ENCODE measurements at regions not wholly inside any gene's neighbourhood (a gene's known extent, or its start where the extent isn't known, plus 50 kb on each side); places are given as distances from the start of the nearest gene placed in this dataset.

DNA sequence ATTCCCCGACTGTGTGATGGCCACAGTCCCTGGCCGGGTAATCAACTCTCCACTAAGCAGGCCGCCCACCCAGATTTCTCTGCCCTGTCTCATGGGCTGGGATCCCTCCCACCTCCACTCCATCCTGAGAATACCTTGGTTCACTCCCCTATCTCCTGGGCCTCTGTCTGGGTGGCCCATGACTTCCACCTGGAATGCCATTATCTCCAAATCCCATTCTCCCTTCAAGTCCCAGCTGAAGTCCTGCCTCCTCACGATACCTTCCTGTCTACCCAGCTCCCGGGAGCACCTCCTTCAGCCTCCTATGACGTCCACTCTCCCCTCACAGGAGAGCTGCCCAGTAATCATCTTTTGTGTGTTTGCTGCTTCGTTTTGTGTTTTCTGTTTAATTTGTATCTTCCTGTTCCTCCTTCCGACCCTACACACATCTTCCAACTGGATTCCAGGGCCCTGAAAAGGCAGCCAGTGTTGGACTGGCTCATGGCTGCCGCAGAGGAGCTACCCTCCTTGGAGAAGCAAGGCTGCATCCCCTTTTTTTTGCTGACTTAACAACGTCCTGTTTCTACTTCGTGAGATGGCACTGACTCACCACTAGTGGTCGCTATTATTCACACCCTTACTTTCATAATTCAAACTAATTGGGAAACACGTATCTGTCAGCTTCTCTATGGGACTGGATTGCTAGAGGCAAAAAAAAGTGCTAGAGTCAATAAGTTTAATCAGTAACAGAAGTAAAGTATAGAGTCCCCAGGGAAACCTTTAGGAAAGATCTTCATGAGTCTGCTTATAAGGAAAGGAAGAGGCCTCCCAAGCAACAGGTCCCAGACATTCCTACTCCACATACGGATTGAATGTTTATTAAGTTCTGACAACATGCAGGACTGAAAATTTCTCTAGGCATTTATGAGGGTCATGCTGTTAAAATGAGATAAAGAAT is 171.9 kb upstream of the GATA6 start:
- no peak for DNase-seq

DNA sequence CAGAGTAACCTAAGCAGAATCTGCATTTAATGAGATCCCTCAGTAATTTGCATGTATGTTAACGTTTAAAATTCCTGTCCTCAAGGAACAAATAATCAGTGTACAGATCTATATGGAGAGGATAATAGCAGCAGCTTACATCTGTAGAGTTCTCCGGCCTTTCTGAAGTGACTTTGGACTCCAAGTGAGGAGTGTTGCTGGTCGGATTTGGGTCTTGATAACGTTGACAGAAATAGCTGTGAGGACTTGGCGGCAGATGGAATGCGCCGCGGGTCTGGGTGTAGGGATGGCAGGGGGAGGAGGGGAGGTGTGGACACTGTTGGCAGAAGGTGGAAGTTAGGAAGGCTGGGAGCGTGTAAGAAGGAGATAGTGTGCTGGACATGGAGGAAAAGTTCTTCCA is 170.9 kb upstream of the GATA6 start:
- DNase-seq: no peak

DNA sequence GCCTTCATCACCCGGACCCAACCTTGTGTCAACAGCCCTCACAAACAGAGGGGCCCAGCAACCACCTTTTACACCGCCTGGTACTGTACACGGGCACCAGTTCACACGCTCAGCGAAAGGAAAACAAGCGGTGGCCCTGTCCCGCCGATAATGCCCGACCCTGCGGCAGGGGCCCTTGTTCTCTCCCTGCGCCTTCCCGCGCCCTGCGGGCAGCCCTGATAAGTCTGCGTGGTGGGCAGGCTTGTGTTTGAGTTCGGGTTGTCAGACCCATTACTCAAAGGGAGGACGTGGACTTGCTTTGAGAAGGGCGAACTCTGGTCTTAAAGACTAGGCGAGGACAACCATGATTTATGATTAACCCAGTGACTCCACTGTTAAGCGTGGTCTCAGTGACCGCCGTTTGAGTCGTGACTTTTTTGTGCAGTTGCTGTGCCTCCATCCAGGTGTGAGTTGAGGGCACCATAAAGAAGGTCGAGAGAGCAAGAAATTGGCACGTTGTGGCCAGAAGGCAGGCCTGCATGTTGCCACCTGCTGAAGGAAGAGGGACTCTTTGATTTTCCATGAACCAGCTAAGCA is 167.4 kb upstream of the GATA6 start:
- no peak for DNase-seq

DNA sequence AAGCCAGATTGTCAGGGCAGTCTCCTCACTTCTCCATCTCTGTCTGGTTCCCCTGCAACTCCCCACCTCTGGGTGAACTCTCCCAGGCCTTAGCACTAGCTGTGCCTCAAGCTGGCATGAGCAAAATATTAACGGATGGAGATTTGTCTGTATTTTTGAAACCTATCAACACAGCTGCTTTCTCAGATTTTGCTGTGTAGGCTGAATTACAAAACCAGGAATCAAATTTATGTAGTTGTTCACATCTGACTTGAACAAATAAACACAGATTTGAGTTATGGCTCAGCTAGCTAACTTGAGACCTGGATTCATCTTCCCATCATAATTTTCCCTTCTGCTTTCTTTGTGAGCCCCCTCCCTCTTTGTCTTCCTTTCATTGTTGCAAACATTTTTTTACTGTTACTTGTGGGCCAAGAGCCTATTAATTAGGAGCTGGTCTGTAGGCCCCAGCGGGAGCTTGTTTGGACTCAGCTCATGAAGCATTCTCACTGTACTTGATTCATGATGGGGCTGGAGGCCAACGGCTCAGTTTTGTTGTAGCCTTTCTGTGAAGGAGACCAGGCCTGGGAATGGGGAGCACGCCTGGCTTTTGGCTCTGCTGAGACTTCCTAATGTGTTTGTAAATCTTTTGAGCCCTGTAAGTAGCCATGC is 164.1 kb upstream of the GATA6 start:
- DNase-seq: no peak

DNA sequence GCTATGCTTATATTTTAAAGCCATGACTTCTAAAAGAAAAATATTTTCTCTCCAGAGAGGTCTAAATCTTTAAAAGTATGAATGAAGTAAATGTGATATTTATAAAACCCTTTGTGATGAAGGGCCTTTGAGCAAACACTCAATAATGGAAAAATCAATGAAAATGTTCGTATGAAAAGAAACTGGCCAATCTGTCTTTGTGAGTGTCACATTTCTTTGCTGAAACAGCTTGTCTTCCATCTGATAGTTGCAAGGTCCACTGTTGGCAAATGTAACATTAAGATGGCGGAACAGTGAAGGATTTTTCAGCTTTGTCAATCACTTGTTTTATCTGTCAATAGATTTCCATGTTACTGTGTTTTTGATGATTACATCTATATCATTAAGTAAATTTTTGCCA is 162.9 kb upstream of the GATA6 start:
- DNase-seq: no peak

DNA sequence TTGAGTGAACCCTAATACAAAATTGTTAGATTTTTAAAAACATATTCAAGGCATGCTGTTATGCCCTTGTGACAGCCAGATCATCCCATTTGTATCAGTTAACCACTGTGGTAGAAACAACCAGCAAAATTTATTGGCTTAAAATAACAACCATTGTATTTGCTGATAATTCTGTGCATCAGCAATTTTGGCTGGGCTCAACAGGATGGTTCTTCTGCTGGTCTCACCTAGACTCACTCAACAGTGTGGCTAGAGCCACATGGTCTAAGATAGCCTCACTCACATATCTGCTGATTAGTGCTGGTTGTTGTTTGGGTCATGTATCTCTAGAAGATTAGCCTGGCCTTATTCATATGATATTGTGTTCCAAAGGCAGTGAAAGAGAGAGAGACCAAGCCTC is 160.1 kb upstream of the GATA6 start:
- no peak for DNase-seq

DNA sequence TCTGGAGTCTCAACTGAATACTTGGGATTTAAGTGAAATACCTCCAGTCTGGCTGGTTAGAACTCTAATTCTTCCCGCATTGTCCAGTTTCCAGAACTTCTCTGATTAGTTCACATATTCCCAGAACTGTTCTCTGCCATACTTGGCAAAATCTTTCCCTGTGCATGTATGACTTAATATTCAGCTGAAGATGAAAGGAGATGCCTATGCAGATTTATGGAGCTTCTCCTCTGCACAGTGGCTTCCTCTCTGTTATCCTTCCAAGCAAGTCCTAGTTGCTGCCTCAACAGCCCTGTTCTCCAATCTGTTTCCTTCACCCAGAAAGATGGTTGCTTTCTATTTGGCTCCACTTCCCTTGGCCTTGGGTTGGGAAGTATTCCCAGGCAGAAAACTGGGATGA is 155.4 kb upstream of the GATA6 start:
- no peak for DNase-seq

DNA sequence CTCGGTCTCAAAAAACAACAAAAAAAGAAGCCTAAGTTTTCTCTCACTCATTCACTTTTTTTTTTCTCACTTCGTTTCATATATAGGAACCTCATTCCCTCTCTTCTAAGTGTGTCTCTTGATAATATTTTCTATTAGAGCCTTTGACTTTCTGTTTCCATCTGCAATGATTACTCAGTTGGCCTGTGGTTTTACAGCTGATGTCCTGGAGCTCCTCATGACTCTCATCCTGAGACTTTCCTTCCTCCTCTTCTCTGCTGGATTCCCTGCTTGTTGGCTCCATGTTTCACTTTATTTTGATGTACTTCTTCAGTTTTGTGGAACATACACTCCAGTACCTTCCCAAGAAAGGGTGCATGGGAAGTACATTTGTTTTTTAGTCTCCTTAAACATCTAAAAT is 154.2 kb upstream of the GATA6 start:
- DNase-seq: no peak

DNA sequence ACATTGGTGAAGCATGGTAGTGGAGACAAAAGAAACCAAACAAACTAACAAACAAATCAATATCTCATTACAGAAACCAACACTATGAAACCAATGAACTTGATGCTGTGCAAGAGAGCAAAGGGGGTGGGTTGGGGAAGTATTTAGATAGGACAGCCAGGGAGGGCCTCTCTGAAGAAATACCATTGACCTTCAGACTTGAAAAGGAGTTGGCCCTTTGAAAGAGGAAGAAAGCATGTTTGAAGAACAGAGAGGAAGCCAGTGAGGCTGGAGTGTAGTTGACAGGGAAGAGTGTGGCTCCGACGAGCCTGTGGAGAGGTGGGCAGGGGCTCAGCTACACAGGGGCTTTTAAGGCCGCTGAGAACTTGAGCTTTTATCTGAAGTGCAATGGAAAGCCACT is 151.0 kb upstream of the GATA6 start:
- no peak for DNase-seq

DNA sequence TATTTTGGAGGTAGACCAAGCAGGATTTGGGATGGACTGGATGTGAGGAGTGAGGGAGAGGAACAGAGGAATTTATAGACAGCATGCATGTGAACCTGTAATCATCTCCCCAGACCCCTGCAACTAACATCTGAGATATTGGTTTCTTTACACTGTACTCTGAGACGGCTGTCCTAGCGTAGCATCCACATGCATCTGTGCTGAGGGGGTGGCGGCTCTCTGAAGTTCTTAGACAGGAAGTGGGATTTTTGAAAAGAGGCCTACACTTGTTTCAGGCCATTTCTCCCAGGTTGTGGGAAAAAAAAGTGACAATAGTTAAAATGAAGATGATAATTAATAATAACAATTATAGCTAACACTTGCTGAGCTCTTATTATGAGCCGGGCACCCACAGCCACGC is 150.2 kb upstream of the GATA6 start:
- DNase-seq: no peak

DNA sequence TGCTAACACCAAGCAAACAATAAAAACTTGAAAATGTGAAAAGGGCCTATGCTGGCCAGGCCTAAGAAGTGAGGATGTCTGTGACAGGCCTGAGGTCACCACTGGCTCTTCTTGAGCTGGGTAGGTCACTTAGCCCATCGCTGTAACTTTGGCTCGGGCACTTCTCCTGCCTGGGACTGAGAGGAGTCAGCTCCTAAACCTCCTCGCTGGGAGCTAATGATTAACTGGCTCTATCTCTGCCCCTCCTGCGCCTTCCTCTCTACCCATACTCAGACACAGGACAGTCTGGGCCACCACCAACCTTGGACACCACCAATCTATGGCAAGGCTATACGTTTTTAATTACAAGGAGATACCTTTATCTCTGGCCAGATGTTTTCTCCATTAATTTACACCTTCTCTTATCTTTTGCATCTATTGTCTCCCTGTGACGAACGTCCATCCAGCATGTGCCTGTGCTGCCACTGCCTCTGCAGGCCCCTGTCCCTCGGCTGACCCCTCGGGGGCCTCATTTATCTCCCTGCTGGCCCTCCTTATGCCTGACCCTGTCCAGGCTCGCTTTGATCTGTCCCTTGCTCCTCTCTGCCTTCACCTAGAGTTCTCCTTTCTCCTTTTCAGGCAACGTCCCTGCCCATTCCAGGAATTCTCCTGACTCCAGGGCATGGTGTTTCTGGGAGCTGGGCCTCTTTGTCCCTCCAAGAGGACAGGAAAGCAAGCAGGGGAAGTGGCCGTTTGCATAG is 149.1 kb upstream of the GATA6 start:
- DNase-seq: no peak

DNA sequence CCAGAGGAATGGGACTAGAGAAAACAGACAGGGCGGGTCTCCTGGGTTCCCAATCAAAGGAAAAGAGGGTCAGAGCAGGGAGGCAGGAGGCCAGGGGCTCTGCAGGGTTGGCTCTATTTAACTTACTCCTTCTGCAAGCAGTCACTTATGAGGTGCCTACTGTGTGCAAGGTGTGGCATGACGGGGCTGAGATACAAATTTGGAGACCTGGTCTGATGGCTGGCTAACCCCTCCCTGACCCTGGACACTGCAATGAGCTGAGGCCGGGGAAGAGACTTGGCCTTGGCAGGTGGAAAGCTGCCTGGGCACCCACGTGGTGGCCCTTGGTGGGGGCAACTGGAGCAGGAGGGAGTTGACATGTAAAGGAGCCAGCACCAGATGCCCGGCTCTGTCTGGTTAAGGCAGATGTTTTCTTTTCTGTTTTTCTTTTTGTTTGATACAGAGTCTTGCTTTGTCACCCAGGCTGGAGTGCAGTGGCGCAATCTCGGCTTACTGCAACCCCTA is 148.5 kb upstream of the GATA6 start:
- DNase-seq: no peak

DNA sequence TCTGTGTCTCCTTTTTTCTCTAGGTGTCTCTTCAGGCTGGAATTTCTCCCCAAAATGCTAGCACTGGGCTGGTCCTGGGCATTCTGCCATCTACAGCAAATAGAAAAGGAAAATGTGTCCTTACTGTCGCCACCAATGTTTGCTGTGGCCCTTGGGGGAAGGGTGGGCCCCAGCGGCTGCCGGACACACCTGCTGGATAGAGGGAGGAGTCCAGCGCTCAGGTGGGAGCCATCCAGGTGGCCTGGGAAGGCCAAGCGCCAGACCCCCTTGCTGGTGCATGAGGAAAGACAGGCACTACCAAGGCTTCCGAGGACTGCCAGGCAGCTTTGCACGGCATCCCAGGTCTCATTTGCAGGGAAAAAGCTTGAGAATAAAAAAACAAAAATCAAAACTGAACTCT is 147.7 kb upstream of the GATA6 start:
- no peak for DNase-seq

DNA sequence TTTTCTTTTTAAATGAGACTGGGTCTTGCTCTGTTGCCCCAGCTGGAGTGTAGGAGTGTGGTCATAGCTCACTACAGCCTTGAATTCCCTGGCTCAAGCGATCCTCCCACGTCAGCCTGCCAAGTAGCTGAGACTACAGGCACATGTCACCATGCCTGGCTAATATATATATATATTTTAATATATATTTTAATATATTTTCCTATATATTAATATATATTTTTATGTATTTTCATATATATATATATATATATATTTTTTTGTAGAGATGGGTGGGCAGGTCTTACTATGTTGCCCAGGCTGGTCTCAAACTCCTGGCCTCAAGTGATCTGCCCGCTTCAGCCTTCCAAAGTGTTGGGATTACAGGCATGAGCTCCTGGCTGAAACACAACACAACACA is 144.5 kb upstream of the GATA6 start:
- no peak for DNase-seq

DNA sequence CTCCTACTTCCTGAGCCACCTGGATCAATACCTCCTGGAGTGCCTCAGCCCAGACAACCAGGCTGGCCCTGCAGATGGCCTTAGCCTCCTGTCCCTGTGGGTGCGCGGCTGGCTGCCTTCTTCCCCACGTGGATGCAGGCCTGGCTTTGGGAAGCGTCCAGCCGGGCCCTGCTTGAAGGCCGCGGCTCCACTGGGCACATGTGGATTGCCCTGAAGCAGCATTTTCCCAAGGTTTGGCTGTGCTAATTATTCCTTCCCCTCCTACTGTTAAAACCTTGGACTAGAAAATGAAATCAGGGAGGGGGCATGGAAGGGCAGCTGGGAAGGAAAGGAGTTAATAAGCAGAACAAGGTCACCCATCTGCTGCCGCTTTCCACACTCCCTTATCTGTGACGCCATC is 143.0 kb upstream of the GATA6 start:
- no peak for DNase-seq

DNA sequence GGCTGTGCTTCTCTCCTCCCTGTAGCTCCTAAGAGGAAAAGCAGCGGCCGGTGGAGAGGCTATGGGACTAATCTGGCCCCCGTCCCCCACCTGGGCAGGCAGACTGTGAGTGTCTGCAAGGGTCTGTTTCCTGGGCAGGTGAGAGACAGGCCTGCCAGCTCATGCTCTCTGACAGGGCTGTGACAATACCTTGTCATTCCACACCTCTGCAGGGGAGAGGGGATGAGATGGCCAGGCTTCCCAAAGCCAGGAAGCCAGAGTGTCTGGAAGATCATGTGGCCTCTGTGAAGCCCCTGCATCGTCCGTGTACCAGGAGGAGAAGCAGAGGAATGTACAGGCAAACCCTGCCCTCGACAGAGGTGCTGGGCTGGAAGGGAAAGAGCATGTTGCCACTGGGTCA is 142.5 kb upstream of the GATA6 start:
- DNase-seq: no peak

DNA sequence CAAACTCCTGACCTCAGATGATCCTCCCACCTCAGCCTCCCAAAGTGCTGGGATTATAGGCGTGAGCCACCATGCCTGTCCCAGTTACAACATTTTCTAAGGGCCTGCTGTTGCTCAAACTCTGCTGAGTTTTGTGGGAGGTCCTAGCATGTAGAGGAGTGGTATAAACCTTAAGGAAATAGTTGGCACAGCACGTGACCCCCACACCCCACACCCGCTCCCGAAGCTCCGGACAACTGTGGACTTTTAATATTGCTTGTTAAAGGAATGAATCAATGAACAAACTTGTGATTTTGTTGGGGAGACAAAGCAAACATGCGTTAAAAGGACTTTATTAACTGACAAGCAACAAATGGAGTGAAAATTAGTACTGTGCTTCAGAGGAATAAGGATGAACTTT is 137.8 kb upstream of the GATA6 start:
- no peak for DNase-seq

DNA sequence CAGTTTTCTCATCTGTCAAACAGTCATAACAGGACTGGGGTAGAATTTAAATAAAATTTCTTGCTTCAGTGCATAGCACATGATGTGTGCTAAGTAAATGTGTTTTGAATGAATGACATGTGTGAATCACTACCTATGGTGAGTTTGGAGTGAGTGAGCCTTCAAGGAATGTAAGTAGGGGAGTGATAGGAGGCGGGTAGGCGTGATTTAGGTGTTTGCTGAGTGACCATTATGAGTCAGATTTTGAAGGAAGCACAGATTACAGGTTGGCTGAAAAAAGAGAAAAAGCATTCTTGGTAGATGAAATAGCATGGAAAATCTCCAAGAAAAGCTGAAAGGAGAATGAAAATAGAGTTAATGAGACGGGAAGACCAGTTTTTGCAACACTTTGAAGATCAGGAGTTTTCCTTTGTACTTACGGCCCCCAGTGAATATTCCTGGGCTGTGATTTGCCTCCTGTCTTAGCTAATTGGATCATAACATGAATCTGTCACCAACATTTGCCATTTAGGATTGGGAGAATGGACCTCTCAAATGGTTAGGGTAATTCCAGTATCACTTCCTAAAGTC is 136.9 kb upstream of the GATA6 start:
- DNase-seq: no peak

DNA sequence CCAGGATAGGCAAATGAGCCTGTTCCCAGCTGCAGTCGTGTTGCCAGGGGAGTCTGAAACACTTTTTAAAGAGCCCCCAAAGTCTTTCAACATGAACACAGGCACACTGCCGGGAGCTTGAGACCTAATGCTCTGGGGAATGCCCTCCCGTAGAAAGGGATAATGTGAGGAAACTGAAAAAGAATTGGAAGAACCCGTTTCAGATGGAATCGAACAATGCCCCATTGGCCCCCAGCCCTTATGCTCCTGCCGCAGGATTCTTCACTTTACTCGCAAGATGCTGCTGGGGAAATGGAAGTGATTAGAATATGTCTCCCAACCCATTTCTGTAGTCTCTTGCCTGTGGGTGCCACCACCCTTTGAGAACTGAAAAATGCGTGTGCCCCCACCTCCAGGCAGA is 136.3 kb upstream of the GATA6 start:
- no peak for DNase-seq

DNA sequence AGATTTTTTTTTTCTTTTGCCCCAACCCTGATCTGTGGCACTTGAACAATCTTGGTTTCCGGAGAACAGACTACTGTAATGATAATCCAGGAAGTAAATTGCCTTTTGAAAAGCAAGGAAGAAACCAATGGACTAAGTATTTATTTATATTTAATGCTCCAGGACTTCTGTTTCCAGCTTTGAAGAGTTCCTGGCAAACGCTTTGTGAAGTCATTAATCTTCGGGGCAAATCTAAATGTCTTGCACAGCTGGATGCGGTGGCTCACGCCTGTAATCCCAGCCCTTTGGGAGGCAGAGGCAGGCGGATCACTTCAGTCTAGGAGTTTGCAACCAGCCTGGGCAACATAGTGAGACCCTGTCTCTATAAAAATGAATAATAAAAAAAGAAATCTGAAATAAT is 135.1 kb upstream of the GATA6 start:
- DNase-seq: no peak

DNA sequence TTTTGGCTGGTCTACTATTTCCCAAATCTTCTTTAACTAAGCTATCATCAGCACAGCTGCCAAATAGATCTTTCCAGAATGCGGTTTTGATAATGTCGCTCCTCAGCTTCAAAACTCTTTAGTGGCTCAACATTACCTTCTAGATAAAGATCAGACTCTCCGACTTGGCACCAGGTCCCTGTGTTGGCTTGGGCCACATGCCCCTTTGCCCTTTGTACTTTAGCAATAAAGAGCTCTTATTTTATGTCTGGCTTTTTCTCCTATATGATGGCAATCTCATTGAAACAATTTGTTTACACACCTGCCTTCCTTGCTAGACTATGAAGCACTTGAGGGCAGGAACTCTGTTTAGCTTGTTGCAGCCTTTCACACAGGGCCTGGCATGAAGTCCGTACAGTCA is 128.9 kb upstream of the GATA6 start:
- no peak for DNase-seq

DNA sequence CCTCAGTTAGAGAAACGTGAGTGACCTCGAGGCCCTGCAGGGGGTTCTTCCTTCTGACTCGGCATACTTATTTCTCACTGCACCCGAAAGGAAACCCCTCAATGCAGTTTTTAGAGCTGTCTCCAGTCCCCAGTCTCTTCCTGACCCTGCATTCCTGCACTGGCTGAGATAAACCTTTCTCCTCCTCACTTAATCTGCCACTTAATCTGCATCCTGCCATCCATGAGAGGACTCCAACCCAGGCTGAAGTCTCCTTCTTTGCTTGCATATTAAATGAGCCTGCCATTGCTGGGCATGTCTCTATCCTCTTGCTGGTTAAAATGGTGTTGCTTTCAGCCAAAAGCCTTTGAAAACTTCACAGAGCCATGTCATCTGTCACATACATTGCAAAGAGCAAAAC is 125.6 kb upstream of the GATA6 start:
- DNase-seq: no peak
